GM23338 (cell line): ENCODE measurements at regions not wholly inside any gene's neighbourhood (a gene's known extent, or its start where the extent isn't known, plus 50 kb on each side); places are given as distances from the start of the nearest gene placed in this dataset.

Source experiments
- ATAC-seq: fragments of 200-7000 bp; cut with Tn5 transposase; 3 replicates; pipeline ENCODE4 v1.9.1; 2020
- DNase-seq: peaks from one replicate; pipeline ENCODE4 v3.0.0-alpha.2; 2015; ENCODE audit warnings: low spot score
- H2AFZ ChIP-seq: fragments of 200-600 bp; sonication (generic); 2 replicates; pipeline ENCODE4 v1.8.0; 2016; ENCODE audit warnings: antibody characterized with exemption, mild to moderate bottlenecking, moderate library complexity
- H3F3A ChIP-seq: fragments of 200-600 bp; sonication (generic); replicated peaks from 2 replicates; pipeline ENCODE4 v1.8.0; 2017; ENCODE audit warnings: antibody characterized with exemption, mixed run types, low read depth
- H3K27ac ChIP-seq: fragments of 200-600 bp; sonication (generic); 2 replicates; pipeline ENCODE4 v1.6.1; 2016; ENCODE audit warnings: low read depth
- H3K27me3 ChIP-seq: fragments of 200-600 bp; sonication (generic); 2 replicates; pipeline ENCODE4 v1.8.0; 2016; ENCODE audit warnings: mild to moderate bottlenecking, mixed run types, moderate library complexity; ENCODE audit not compliant: insufficient read depth
- H3K36me3 ChIP-seq: fragments of 200-600 bp; sonication (generic); 2 replicates; pipeline ENCODE4 v1.8.0; 2016; ENCODE audit warnings: mild to moderate bottlenecking; ENCODE audit not compliant: insufficient read depth
- H3K4me1 ChIP-seq: fragments of 200-600 bp; sonication (generic); 2 replicates; pipeline ENCODE4 v1.8.0; 2016; ENCODE audit warnings: mild to moderate bottlenecking, moderate library complexity; ENCODE audit not compliant: insufficient read depth
- H3K4me2 ChIP-seq: fragments of 200-600 bp; sonication (generic); 2 replicates; pipeline ENCODE4 v1.7.1; 2017; ENCODE audit warnings: mixed run types
- H3K4me3 ChIP-seq: fragments of 200-600 bp; sonication (generic); 2 replicates; pipeline ENCODE4 v1.6.1; 2016; ENCODE audit warnings: mixed run types
- H3K79me2 ChIP-seq: fragments of 200-600 bp; sonication (generic); replicated peaks from 2 replicates; pipeline ENCODE4 v1.8.0; 2017; ENCODE audit warnings: mild to moderate bottlenecking; ENCODE audit not compliant: insufficient read depth
- H3K9me2 ChIP-seq: fragments of 200-600 bp; sonication (generic); 2 replicates; pipeline ENCODE4 v1.8.0; 2017; ENCODE audit not compliant: insufficient read depth
- H4K20me1 ChIP-seq: fragments of 200-600 bp; sonication (generic); replicated peaks from 2 replicates; pipeline ENCODE4 v1.8.0; 2017; ENCODE audit warnings: mild to moderate bottlenecking; ENCODE audit not compliant: insufficient read depth
- H3K27ac Mint-ChIP-seq: 2 replicates; pipeline ENCODE4 v1.8.0; 2020; ENCODE audit warnings: inconsistent platforms, mild to moderate bottlenecking, moderate library complexity, mixed read lengths
- H3K27me3 Mint-ChIP-seq: 3 replicates; pipeline ENCODE4 v1.8.0; 2022; ENCODE audit warnings: low read depth, mild to moderate bottlenecking, moderate library complexity, mixed read lengths, inconsistent platforms; ENCODE audit not compliant: insufficient read depth, poor library complexity
- H3K36me3 Mint-ChIP-seq: 3 replicates; pipeline ENCODE4 v1.8.0; 2021; ENCODE audit warnings: low read depth, mild to moderate bottlenecking, inconsistent platforms, moderate library complexity, mixed read lengths
- H3K4me1 Mint-ChIP-seq: 3 replicates; pipeline ENCODE4 v1.8.0; 2020; ENCODE audit warnings: mild to moderate bottlenecking, inconsistent platforms, mixed read lengths
- H3K4me3 Mint-ChIP-seq: 3 replicates; pipeline ENCODE4 v1.8.0; 2021; ENCODE audit warnings: moderate library complexity, mild to moderate bottlenecking, inconsistent platforms, mixed read lengths
- H3K9me3 Mint-ChIP-seq: 3 replicates; pipeline ENCODE4 v1.8.0; 2020; ENCODE audit warnings: moderate library complexity, mild to moderate bottlenecking, inconsistent platforms, mixed read lengths
- CREB1 ChIP-seq: fragments of 250-450 bp; sonication (Bioruptor Pico); IDR thresholded peaks from 2 replicates; pipeline ENCODE4 v1.5.0; 2020; ENCODE audit warnings: low read depth, mild to moderate bottlenecking, moderate library complexity
- EZH2 ChIP-seq: fragments of 200-600 bp; sonication (generic); IDR thresholded peaks from one replicate; pipeline ENCODE4 v1.8.0; 2017; ENCODE audit warnings: antibody characterized with exemption, mild to moderate bottlenecking, low read depth; ENCODE audit not compliant: unreplicated experiment
- EZH2phosphoT487 ChIP-seq: fragments of 200-600 bp; sonication (generic); IDR thresholded peaks from one replicate; pipeline ENCODE4 v1.8.1; 2018; ENCODE audit warnings: antibody characterized with exemption; ENCODE audit not compliant: unreplicated experiment
- JUNB ChIP-seq: IDR thresholded peaks from one replicate; pipeline ENCODE4 v1.6.1; 2016; ENCODE audit warnings: antibody characterized with exemption; ENCODE audit not compliant: unreplicated experiment
- NANOG ChIP-seq: IDR thresholded peaks from 2 replicates; pipeline ENCODE4 v1.6.1; 2016; ENCODE audit warnings: antibody characterized with exemption, borderline replicate concordance
- POLR2AphosphoS5 ChIP-seq: IDR thresholded peaks from 2 replicates; pipeline ENCODE4 v1.6.1; 2016; ENCODE audit warnings: antibody characterized with exemption, low read depth
- STAT1 ChIP-seq: IDR thresholded peaks from one replicate; pipeline ENCODE4 v1.6.1; 2016; ENCODE audit warnings: antibody characterized with exemption; ENCODE audit not compliant: unreplicated experiment
- ZNF114 ChIP-seq: fragments of 250-450 bp; sonication (Bioruptor Pico); IDR thresholded peaks from 2 replicates; pipeline ENCODE4 v1.5.0; 2020; ENCODE audit warnings: mild to moderate bottlenecking, moderate library complexity
- ZNF331 ChIP-seq: fragments of 250-450 bp; sonication (Bioruptor Pico); IDR thresholded peaks from 2 replicates; pipeline ENCODE4 v1.5.0; 2020; ENCODE audit warnings: low read depth, mild to moderate bottlenecking, moderate library complexity
- TF ChIP-seq, protein P1 (sequence below): fragments of 250-450 bp; sonication (Bioruptor Pico); IDR thresholded peaks from 2 replicates; pipeline ENCODE4 v1.5.0; 2020; ENCODE audit warnings: mild to moderate bottlenecking, moderate library complexity
- TF ChIP-seq, protein P2 (sequence below): IDR thresholded peaks from one replicate; pipeline ENCODE4 v1.6.1; 2018; ENCODE audit warnings: antibody characterized with exemption; ENCODE audit not compliant: unreplicated experiment
- TF ChIP-seq, protein P3 (sequence below): IDR thresholded peaks from 2 replicates; pipeline ENCODE4 v1.6.1; 2016; ENCODE audit warnings: antibody characterized with exemption
- TF ChIP-seq, protein P4 (sequence below), 2 experiments: fragments of 200-600 bp in 1 of 2; sonication (generic) in 1 of 2; conservative IDR thresholded peaks; 2 replicates each; pipeline versions ENCODE4 v1.5.1 to v1.6.1; 2016 to 2017; ENCODE audit warnings: antibody characterized with exemption in 2 of 2, low read depth in 2 of 2, mild to moderate bottlenecking in 2 of 2, moderate library complexity in 1 of 2

DNA sequence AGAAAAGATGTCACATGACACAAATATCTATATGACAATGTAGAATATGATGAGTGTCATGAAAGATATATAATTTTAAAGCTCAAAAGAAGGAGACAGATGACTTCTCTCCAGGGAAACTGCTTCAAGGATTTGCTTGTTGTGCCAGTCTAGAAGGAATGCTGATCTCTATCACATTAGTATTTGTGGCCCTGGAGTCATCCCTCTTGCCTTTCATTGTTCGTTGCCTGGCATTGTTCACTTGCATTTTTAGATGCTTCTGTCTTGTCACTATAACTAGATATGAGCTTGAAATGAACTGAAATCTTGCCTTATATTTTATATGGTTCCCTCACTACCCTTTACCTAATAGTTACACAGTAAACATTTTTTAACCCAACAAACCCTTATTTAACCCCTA lies 207.5 kb downstream of the ZNF608 start:
- Histone ChIP-seq H3K36me3 (no peaks in the 10 kb centered on the region), H3K4me3 (no peak overlapping the region), H3K4me2 (no peak overlapping the region), H3K27ac (no peak overlapping the region), H3F3A (no peaks in the 10 kb centered on the region), H3K9me2 (peaks cover 18% of the 10 kb centered on the region; the same call in 1 of the 2 replicates), H3K27me3 (no peaks in the 10 kb centered on the region), H3K79me2 (no peaks in the 10 kb centered on the region), H4K20me1 (no peaks in the 10 kb centered on the region), H3K4me1 (no peaks in the 10 kb centered on the region), H2AFZ (no peak overlapping the region)
- Mint-ChIP-seq H3K36me3 (no peaks in the 10 kb centered on the region; the same call in 2 of the 3 replicates), H3K9me3 (peaks cover 3% of the 10 kb centered on the region; the same call in 1 of the 3 replicates), H3K4me3 (no peak overlapping the region), H3K4me1 (no peaks in the 10 kb centered on the region), H3K27ac (no peak overlapping the region), H3K27me3 (no peaks in the 10 kb centered on the region)
- ATAC-seq (no peak), DNase-seq (no peak)
- TF ChIP-seq EZH2phosphoT487 (no peak), JUNB (no peak), NANOG (no peak), ZNF331 (CRISPR knock-in tag) (no peak), POLR2AphosphoS5 (no peak), ZNF114 (no peak), STAT1 (no peak), CREB1 (CRISPR knock-in tag) (no peak), EZH2 (no peak)
- TF ChIP-seq, protein P1, sequence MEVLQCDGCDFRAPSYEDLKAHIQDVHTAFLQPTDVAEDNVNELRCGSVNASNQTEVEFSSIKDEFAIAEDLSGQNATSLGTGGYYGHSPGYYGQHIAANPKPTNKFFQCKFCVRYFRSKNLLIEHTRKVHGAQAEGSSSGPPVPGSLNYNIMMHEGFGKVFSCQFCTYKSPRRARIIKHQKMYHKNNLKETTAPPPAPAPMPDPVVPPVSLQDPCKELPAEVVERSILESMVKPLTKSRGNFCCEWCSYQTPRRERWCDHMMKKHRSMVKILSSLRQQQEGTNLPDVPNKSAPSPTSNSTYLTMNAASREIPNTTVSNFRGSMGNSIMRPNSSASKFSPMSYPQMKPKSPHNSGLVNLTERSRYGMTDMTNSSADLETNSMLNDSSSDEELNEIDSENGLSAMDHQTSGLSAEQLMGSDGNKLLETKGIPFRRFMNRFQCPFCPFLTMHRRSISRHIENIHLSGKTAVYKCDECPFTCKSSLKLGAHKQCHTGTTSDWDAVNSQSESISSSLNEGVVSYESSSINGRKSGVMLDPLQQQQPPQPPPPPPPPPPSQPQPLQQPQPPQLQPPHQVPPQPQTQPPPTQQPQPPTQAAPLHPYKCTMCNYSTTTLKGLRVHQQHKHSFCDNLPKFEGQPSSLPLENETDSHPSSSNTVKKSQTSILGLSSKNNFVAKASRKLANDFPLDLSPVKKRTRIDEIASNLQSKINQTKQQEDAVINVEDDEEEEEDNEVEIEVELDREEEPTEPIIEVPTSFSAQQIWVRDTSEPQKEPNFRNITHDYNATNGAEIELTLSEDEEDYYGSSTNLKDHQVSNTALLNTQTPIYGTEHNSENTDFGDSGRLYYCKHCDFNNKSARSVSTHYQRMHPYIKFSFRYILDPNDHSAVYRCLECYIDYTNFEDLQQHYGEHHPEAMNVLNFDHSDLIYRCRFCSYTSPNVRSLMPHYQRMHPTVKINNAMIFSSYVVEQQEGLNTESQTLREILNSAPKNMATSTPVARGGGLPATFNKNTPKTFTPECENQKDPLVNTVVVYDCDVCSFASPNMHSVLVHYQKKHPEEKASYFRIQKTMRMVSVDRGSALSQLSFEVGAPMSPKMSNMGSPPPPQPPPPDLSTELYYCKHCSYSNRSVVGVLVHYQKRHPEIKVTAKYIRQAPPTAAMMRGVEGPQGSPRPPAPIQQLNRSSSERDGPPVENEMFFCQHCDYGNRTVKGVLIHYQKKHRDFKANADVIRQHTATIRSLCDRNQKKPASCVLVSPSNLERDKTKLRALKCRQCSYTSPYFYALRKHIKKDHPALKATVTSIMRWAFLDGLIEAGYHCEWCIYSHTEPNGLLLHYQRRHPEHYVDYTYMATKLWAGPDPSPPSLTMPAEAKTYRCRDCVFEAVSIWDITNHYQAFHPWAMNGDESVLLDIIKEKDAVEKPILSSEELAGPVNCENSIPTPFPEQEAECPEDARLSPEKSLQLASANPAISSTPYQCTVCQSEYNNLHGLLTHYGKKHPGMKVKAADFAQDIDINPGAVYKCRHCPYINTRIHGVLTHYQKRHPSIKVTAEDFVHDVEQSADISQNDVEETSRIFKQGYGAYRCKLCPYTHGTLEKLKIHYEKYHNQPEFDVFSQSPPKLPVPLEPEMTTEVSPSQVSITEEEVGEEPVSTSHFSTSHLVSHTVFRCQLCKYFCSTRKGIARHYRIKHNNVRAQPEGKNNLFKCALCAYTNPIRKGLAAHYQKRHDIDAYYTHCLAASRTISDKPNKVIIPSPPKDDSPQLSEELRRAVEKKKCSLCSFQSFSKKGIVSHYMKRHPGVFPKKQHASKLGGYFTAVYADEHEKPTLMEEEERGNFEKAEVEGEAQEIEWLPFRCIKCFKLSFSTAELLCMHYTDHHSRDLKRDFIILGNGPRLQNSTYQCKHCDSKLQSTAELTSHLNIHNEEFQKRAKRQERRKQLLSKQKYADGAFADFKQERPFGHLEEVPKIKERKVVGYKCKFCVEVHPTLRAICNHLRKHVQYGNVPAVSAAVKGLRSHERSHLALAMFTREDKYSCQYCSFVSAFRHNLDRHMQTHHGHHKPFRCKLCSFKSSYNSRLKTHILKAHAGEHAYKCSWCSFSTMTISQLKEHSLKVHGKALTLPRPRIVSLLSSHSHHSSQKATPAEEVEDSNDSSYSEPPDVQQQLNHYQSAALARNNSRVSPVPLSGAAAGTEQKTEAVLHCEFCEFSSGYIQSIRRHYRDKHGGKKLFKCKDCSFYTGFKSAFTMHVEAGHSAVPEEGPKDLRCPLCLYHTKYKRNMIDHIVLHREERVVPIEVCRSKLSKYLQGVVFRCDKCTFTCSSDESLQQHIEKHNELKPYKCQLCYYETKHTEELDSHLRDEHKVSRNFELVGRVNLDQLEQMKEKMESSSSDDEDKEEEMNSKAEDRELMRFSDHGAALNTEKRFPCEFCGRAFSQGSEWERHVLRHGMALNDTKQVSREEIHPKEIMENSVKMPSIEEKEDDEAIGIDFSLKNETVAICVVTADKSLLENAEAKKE (CRISPR knock-in tag), result no peak
- TF ChIP-seq, protein P2, sequence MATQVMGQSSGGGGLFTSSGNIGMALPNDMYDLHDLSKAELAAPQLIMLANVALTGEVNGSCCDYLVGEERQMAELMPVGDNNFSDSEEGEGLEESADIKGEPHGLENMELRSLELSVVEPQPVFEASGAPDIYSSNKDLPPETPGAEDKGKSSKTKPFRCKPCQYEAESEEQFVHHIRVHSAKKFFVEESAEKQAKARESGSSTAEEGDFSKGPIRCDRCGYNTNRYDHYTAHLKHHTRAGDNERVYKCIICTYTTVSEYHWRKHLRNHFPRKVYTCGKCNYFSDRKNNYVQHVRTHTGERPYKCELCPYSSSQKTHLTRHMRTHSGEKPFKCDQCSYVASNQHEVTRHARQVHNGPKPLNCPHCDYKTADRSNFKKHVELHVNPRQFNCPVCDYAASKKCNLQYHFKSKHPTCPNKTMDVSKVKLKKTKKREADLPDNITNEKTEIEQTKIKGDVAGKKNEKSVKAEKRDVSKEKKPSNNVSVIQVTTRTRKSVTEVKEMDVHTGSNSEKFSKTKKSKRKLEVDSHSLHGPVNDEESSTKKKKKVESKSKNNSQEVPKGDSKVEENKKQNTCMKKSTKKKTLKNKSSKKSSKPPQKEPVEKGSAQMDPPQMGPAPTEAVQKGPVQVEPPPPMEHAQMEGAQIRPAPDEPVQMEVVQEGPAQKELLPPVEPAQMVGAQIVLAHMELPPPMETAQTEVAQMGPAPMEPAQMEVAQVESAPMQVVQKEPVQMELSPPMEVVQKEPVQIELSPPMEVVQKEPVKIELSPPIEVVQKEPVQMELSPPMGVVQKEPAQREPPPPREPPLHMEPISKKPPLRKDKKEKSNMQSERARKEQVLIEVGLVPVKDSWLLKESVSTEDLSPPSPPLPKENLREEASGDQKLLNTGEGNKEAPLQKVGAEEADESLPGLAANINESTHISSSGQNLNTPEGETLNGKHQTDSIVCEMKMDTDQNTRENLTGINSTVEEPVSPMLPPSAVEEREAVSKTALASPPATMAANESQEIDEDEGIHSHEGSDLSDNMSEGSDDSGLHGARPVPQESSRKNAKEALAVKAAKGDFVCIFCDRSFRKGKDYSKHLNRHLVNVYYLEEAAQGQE, result no peak
- TF ChIP-seq, protein P3, sequence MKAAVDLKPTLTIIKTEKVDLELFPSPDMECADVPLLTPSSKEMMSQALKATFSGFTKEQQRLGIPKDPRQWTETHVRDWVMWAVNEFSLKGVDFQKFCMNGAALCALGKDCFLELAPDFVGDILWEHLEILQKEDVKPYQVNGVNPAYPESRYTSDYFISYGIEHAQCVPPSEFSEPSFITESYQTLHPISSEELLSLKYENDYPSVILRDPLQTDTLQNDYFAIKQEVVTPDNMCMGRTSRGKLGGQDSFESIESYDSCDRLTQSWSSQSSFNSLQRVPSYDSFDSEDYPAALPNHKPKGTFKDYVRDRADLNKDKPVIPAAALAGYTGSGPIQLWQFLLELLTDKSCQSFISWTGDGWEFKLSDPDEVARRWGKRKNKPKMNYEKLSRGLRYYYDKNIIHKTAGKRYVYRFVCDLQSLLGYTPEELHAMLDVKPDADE, result no peak
- TF ChIP-seq, protein P4, sequence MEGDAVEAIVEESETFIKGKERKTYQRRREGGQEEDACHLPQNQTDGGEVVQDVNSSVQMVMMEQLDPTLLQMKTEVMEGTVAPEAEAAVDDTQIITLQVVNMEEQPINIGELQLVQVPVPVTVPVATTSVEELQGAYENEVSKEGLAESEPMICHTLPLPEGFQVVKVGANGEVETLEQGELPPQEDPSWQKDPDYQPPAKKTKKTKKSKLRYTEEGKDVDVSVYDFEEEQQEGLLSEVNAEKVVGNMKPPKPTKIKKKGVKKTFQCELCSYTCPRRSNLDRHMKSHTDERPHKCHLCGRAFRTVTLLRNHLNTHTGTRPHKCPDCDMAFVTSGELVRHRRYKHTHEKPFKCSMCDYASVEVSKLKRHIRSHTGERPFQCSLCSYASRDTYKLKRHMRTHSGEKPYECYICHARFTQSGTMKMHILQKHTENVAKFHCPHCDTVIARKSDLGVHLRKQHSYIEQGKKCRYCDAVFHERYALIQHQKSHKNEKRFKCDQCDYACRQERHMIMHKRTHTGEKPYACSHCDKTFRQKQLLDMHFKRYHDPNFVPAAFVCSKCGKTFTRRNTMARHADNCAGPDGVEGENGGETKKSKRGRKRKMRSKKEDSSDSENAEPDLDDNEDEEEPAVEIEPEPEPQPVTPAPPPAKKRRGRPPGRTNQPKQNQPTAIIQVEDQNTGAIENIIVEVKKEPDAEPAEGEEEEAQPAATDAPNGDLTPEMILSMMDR (conservative IDR thresholded peaks at IDR 0.05; ENCODE audit: low read depth in 2 of 2), result no peak
